ENCODE measurements at regions not wholly inside any gene's neighbourhood (a gene's known extent, or its start where the extent isn't known, plus 50 kb on each side); places are given as distances from the start of the nearest gene placed in this dataset.

DNA sequence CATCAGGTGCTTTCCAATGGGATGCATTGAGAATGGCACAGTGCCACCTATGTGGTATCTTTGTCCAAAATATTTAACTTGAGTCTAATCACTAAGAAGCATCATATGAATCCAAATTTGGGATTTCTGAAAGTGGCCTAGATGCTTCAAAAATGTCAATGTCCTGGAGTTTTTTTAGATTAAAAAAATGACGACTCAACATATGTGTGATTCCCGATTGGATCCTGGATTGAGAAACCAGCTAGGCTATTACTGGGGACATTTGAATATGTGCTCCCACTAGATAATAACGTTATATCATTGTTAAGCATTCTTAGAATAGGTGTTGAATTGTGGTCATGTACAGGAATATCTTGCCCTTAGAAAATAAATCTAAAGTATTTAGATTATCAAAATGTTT lies 189.2 kb downstream of the TBXT start:
- H3K4me3 ChIP-seq (ENCODE audit: low read depth in 1 of 3, low read length in 3 of 3): no peak overlapping the region
- H3K27me3 ChIP-seq (ENCODE audit: control insufficient read depth in 4 of 4, insufficient read depth in 4 of 4, low read length in 3 of 4): peaks cover 0 to under 1% (median 0%) of the 10 kb centered on the region in 4 donors
- H3K27ac ChIP-seq (ENCODE audit: low read depth in 1 of 2, low read length in 2 of 2): no peak overlapping the region
- H3K9me3 ChIP-seq (ENCODE audit: control insufficient read depth in 4 of 4, low read length in 3 of 4): no peaks in the 10 kb centered on the region
- no peak for DNase-seq (ENCODE audit: low spot score)
- WGBS: 78% methylated on average over 3 of the region's 3 CpGs
- H3K4me1 ChIP-seq (ENCODE audit: control insufficient read depth in 4 of 4, insufficient read depth in 4 of 4, low read length in 3 of 4): no peaks in the 10 kb centered on the region
- no peak overlapping the region for H3K9ac ChIP-seq (ENCODE audit: low read depth in 1 of 2, low read length in 2 of 2)
- H3K36me3 ChIP-seq (ENCODE audit: control insufficient read depth in 4 of 4, insufficient read depth in 3 of 4, low read depth in 1 of 4, low read length in 3 of 4): no peaks in the 10 kb centered on the region
- no peak for TF ChIP-seq RAD21 (IDR thresholded peaks at IDR 0.05)
- TF ChIP-seq YY1 (IDR thresholded peaks at IDR 0.05): no peak
- TF ChIP-seq, protein P1, sequence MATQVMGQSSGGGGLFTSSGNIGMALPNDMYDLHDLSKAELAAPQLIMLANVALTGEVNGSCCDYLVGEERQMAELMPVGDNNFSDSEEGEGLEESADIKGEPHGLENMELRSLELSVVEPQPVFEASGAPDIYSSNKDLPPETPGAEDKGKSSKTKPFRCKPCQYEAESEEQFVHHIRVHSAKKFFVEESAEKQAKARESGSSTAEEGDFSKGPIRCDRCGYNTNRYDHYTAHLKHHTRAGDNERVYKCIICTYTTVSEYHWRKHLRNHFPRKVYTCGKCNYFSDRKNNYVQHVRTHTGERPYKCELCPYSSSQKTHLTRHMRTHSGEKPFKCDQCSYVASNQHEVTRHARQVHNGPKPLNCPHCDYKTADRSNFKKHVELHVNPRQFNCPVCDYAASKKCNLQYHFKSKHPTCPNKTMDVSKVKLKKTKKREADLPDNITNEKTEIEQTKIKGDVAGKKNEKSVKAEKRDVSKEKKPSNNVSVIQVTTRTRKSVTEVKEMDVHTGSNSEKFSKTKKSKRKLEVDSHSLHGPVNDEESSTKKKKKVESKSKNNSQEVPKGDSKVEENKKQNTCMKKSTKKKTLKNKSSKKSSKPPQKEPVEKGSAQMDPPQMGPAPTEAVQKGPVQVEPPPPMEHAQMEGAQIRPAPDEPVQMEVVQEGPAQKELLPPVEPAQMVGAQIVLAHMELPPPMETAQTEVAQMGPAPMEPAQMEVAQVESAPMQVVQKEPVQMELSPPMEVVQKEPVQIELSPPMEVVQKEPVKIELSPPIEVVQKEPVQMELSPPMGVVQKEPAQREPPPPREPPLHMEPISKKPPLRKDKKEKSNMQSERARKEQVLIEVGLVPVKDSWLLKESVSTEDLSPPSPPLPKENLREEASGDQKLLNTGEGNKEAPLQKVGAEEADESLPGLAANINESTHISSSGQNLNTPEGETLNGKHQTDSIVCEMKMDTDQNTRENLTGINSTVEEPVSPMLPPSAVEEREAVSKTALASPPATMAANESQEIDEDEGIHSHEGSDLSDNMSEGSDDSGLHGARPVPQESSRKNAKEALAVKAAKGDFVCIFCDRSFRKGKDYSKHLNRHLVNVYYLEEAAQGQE (IDR thresholded peaks at IDR 0.05): no peak
- TF ChIP-seq HNF4A (conservative IDR thresholded peaks at IDR 0.05): no peak
- no peak for TF ChIP-seq TAF1 (conservative IDR thresholded peaks at IDR 0.05)
- TF ChIP-seq, protein P2, sequence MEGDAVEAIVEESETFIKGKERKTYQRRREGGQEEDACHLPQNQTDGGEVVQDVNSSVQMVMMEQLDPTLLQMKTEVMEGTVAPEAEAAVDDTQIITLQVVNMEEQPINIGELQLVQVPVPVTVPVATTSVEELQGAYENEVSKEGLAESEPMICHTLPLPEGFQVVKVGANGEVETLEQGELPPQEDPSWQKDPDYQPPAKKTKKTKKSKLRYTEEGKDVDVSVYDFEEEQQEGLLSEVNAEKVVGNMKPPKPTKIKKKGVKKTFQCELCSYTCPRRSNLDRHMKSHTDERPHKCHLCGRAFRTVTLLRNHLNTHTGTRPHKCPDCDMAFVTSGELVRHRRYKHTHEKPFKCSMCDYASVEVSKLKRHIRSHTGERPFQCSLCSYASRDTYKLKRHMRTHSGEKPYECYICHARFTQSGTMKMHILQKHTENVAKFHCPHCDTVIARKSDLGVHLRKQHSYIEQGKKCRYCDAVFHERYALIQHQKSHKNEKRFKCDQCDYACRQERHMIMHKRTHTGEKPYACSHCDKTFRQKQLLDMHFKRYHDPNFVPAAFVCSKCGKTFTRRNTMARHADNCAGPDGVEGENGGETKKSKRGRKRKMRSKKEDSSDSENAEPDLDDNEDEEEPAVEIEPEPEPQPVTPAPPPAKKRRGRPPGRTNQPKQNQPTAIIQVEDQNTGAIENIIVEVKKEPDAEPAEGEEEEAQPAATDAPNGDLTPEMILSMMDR (IDR thresholded peaks at IDR 0.05; ENCODE audit: low read depth, low read length, missing input control): no peak
- TF ChIP-seq EGR1 (IDR thresholded peaks at IDR 0.05; ENCODE audit: low read depth in 2 of 2): no peak
- no peak for TF ChIP-seq FOXA2 (IDR thresholded peaks at IDR 0.05)
- no peak for TF ChIP-seq JUND (IDR thresholded peaks at IDR 0.05)

DNA sequence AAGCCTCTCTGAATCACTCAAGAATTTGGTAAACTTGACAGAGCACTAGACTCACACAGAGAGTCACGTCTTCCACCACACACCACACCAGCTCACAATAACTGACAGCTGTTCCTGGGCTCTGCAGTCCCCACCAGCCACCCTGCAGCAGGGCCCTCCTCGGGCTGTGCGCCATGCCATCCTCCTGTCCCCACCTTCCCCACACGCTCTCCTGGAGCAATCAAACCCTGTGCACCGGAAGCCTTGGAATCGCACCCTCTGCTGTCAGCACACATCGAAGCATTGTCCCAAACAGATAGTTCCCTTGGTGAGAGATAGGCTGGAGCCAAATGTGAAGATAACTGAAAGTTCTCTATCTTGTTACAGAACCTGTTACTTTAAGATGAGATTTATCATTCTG lies 191.0 kb downstream of the TBXT start:
- H3K4me1 ChIP-seq (ENCODE audit: control insufficient read depth in 4 of 4, insufficient read depth in 4 of 4, low read length in 3 of 4): no peaks in the 10 kb centered on the region
- no peak overlapping the region for H3K27ac ChIP-seq (ENCODE audit: low read depth in 1 of 2, low read length in 2 of 2)
- no peak for TF ChIP-seq YY1 (IDR thresholded peaks at IDR 0.05)
- TF ChIP-seq, protein P2 (IDR thresholded peaks at IDR 0.05; ENCODE audit: low read depth, low read length, missing input control): no peak
- no peak for TF ChIP-seq HNF4G (IDR thresholded peaks at IDR 0.05)
- TF ChIP-seq, protein P1 (IDR thresholded peaks at IDR 0.05): no peak
- no peak for TF ChIP-seq TAF1 (conservative IDR thresholded peaks at IDR 0.05)
- no peak for TF ChIP-seq RXRA (IDR thresholded peaks at IDR 0.05)
- TF ChIP-seq FOXA1 (IDR thresholded peaks at IDR 0.05): no peak
- TF ChIP-seq FOXA2 (IDR thresholded peaks at IDR 0.05): no peak
- TF ChIP-seq, protein P3, sequence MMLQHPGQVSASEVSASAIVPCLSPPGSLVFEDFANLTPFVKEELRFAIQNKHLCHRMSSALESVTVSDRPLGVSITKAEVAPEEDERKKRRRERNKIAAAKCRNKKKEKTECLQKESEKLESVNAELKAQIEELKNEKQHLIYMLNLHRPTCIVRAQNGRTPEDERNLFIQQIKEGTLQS (IDR thresholded peaks at IDR 0.05): no peak
- TF ChIP-seq RAD21 (IDR thresholded peaks at IDR 0.05): no peak
- TF ChIP-seq, protein P4, sequence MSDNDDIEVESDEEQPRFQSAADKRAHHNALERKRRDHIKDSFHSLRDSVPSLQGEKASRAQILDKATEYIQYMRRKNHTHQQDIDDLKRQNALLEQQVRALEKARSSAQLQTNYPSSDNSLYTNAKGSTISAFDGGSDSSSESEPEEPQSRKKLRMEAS (IDR thresholded peaks at IDR 0.05): no peak
- TF ChIP-seq JUND (IDR thresholded peaks at IDR 0.05): no peak
- no peak for TF ChIP-seq EGR1 (IDR thresholded peaks at IDR 0.05; ENCODE audit: low read depth in 2 of 2)
- TF ChIP-seq HNF4A (conservative IDR thresholded peaks at IDR 0.05): no peak
- TF ChIP-seq GABPA (IDR thresholded peaks at IDR 0.05 in 1 of 2, conservative IDR thresholded peaks at IDR 0.05 in 1 of 2): no peak
- TF ChIP-seq SP1 (IDR thresholded peaks at IDR 0.05): no peak
- TF ChIP-seq, protein P5, sequence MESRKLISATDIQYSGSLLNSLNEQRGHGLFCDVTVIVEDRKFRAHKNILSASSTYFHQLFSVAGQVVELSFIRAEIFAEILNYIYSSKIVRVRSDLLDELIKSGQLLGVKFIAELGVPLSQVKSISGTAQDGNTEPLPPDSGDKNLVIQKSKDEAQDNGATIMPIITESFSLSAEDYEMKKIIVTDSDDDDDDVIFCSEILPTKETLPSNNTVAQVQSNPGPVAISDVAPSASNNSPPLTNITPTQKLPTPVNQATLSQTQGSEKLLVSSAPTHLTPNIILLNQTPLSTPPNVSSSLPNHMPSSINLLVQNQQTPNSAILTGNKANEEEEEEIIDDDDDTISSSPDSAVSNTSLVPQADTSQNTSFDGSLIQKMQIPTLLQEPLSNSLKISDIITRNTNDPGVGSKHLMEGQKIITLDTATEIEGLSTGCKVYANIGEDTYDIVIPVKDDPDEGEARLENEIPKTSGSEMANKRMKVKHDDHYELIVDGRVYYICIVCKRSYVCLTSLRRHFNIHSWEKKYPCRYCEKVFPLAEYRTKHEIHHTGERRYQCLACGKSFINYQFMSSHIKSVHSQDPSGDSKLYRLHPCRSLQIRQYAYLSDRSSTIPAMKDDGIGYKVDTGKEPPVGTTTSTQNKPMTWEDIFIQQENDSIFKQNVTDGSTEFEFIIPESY (IDR thresholded peaks at IDR 0.05): no peak
- no peak overlapping the region for H3K9ac ChIP-seq (ENCODE audit: low read depth in 1 of 2, low read length in 2 of 2)
- DNase-seq (ENCODE audit: low spot score): no peak
- WGBS: 64% methylated on average over 7 of the region's 7 CpGs
- no peak overlapping the region for H3K4me3 ChIP-seq (ENCODE audit: low read depth in 1 of 3, low read length in 3 of 3)
- H3K9me3 ChIP-seq (ENCODE audit: control insufficient read depth in 4 of 4, low read length in 3 of 4): no peaks in the 10 kb centered on the region
- no peaks in the 10 kb centered on the region for H3K27me3 ChIP-seq (ENCODE audit: control insufficient read depth in 4 of 4, insufficient read depth in 4 of 4, low read length in 3 of 4)
- no peaks in the 10 kb centered on the region for H3K36me3 ChIP-seq (ENCODE audit: control insufficient read depth in 4 of 4, insufficient read depth in 3 of 4, low read depth in 1 of 4, low read length in 3 of 4)
